ENCODE measurements at regions not wholly inside any gene's neighbourhood (a gene's known extent, or its start where the extent isn't known, plus 50 kb on each side); places are given as distances from the start of the nearest gene placed in this dataset.

DNA sequence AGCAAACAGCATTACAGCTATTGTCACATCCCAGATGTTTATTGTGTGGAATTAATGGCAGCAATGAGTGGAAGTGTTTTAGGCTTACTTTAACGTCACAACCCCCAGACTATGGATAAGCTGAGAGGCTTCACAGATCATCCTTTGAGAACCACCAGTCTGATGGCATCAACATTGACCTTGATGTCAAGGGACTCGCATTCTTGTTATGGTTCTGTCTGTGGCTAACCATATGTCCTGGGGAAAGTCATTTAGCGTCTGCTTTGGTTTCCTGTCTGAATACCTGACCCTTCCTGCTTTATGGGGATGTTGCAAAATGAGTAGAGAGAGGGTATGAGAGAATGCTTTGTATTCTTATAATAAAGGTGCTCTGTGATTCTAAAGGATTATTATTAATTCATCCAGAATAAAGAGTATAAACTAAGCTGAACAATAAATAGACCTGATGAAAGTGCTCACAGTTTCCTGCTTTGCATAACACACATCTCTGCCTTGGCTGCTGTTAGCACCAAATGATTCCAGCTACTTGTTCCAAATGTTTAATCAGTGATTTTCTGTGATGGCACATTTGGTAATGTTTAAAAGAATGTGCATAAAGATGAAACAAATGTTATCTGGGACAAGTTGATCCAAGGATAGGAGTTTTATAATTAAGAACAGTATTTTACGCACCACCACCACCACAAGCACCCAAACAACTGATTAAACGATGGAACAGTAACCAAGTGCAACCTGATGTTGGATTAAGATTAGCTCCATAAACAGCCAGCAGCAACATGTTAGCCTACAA lies 116.9 kb upstream of the LRIG3 start:
- TF ChIP-seq, protein P1, sequence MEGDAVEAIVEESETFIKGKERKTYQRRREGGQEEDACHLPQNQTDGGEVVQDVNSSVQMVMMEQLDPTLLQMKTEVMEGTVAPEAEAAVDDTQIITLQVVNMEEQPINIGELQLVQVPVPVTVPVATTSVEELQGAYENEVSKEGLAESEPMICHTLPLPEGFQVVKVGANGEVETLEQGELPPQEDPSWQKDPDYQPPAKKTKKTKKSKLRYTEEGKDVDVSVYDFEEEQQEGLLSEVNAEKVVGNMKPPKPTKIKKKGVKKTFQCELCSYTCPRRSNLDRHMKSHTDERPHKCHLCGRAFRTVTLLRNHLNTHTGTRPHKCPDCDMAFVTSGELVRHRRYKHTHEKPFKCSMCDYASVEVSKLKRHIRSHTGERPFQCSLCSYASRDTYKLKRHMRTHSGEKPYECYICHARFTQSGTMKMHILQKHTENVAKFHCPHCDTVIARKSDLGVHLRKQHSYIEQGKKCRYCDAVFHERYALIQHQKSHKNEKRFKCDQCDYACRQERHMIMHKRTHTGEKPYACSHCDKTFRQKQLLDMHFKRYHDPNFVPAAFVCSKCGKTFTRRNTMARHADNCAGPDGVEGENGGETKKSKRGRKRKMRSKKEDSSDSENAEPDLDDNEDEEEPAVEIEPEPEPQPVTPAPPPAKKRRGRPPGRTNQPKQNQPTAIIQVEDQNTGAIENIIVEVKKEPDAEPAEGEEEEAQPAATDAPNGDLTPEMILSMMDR (IDR thresholded peaks at IDR 0.05): no peak
- DNase-seq (no peak), ATAC-seq (ENCODE audit: poor library complexity) (no peak)
- no peaks in the 10 kb centered on the region for H3K36me3 ChIP-seq (ENCODE audit: insufficient read depth, low read length)
- H3K4me1 ChIP-seq (ENCODE audit: insufficient read depth, low read length): no peaks in the 10 kb centered on the region
- no peaks in the 10 kb centered on the region for H3K27me3 ChIP-seq (ENCODE audit: control insufficient read depth in 1 of 2, insufficient read depth in 2 of 2, low read length in 2 of 2)
- no peaks in the 10 kb centered on the region for H3K4me1 Mint-ChIP-seq (ENCODE audit: low read depth)
- ChIA-PET POLR2A (no interaction called here), CTCF (no interaction called here)
- H3K4me3 ChIP-seq (ENCODE audit: low read length): no peak overlapping the region
- no peak overlapping the region for H3K27ac Mint-ChIP-seq
- peaks cover 3% of the 10 kb centered on the region for H3K9me3 Mint-ChIP-seq
- no peak overlapping the region for H3K4me3 Mint-ChIP-seq
- no peaks in the 10 kb centered on the region for H3K9me3 ChIP-seq (ENCODE audit: control insufficient read depth in 1 of 2, insufficient read depth in 1 of 2, low read length in 2 of 2)
- no peaks in the 10 kb centered on the region for H3K27me3 Mint-ChIP-seq
- no peak overlapping the region for H3K27ac ChIP-seq (ENCODE audit: low read depth in 1 of 2, low read length in 2 of 2)
- intact Hi-C loops (cut with DNase I, micrococcal nuclease): no loop called here
- no peaks in the 10 kb centered on the region for H3K36me3 Mint-ChIP-seq (ENCODE audit: low read depth)

DNA sequence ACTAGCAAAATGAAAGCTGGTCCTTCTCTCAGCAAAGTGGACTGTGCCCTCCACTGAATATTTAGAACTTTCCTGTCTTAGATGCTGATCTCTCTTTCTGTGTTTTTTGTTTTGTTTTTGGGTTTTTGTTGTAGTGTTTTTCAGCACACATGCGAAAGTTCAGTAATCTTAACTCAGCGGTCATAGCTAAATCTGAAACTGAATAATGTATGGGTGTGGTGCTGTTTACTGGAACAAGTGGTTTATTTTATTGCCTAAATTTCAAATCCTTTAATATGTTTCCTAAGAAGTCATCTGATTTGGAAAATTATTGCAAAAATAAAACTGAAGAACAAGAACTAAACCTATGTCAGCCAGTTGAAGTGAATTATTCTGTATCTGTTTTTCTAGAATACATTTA lies 116.0 kb upstream of the LRIG3 start:
- Mint-ChIP-seq H3K36me3 (ENCODE audit: low read depth) (no peaks in the 10 kb centered on the region), H3K27ac (no peak overlapping the region), H3K9me3 (no peaks in the 10 kb centered on the region), H3K4me3 (no peak overlapping the region), H3K4me1 (ENCODE audit: low read depth) (no peaks in the 10 kb centered on the region), H3K27me3 (no peaks in the 10 kb centered on the region)
- CTCF ChIA-PET: no interaction called here
- DNase-seq: no peak
- no peaks in the 10 kb centered on the region for H3K27me3 ChIP-seq (ENCODE audit: control insufficient read depth in 1 of 2, insufficient read depth in 2 of 2, low read length in 2 of 2)
- no peak overlapping the region for H3K27ac ChIP-seq (ENCODE audit: low read depth in 1 of 2, low read length in 2 of 2)
- POLR2A ChIA-PET: no interaction called here
- ATAC-seq (ENCODE audit: poor library complexity): no peak
- intact Hi-C loops (cut with DNase I, micrococcal nuclease): no loop called here
- no peaks in the 10 kb centered on the region for H3K9me3 ChIP-seq (ENCODE audit: control insufficient read depth in 1 of 2, insufficient read depth in 1 of 2, low read length in 2 of 2)
- no peak overlapping the region for H3K4me3 ChIP-seq (ENCODE audit: low read length)
- TF ChIP-seq, protein P1 (IDR thresholded peaks at IDR 0.05): no peak
- H3K4me1 ChIP-seq (ENCODE audit: insufficient read depth, low read length): no peaks in the 10 kb centered on the region
- H3K36me3 ChIP-seq (ENCODE audit: insufficient read depth, low read length): no peaks in the 10 kb centered on the region

DNA sequence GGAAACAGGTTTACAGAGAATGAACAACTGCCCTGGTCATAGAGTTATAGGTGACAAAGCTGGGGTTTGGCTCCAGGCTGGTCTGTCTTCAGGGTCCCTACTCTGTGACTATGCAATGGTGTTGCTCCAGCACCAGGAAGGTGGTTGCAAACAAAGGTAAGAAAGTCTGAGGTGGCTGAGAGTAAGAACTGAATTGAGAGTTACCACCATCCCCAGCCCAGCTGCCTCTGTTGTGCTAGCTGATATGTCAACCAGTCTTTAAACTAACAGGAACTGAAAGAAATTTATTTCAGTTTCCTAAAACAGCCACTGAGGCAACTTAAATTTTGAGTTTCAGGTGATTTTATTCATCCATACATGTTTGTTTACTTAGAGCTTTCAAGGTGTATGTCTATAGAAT lies 111.0 kb upstream of the LRIG3 start:
- Histone ChIP-seq H3K9me3 (ENCODE audit: control insufficient read depth in 1 of 2, insufficient read depth in 1 of 2, low read length in 2 of 2) (peaks cover 0 to 3% of the 10 kb centered on the region in 2 experiments), H3K27me3 (ENCODE audit: control insufficient read depth in 1 of 2, insufficient read depth in 2 of 2, low read length in 2 of 2) (no peaks in the 10 kb centered on the region), H3K36me3 (ENCODE audit: insufficient read depth, low read length) (no peaks in the 10 kb centered on the region), H3K4me3 (ENCODE audit: low read length) (no peak overlapping the region), H3K27ac (ENCODE audit: low read depth in 1 of 2, low read length in 2 of 2) (no peak overlapping the region), H3K4me1 (ENCODE audit: insufficient read depth, low read length) (no peaks in the 10 kb centered on the region)
- no peak for DNase-seq
- no peaks in the 10 kb centered on the region for H3K4me1 Mint-ChIP-seq (ENCODE audit: low read depth)
- H3K27ac Mint-ChIP-seq: no peak overlapping the region
- no peaks in the 10 kb centered on the region for H3K9me3 Mint-ChIP-seq
- ChIA-PET POLR2A (no interaction called here), CTCF (no interaction called here)
- TF ChIP-seq, protein P1 (IDR thresholded peaks at IDR 0.05): no peak
- intact Hi-C loops (cut with DNase I, micrococcal nuclease): no loop called here
- no peaks in the 10 kb centered on the region for H3K36me3 Mint-ChIP-seq (ENCODE audit: low read depth)
- H3K27me3 Mint-ChIP-seq: no peaks in the 10 kb centered on the region
- no peak overlapping the region for H3K4me3 Mint-ChIP-seq
- no peak for ATAC-seq (ENCODE audit: poor library complexity)
